PC-9 (cell line): ENCODE measurements at regions not wholly inside any gene's neighbourhood (a gene's known extent, or its start where the extent isn't known, plus 50 kb on each side); places are given as distances from the start of the nearest gene placed in this dataset.

Experiments
- BruUV-seq: library from RNA; stranded (reverse); fragments of 400-500 nt; replicated peaks from 2 replicates; lab custom pipeline; 2021; lab: Mats Ljungman, UMichigan
- CTCF ChIA-PET: fragments of 300-600 bp; sonication (Branson Sonifier 250); formaldehyde crosslinking; loops from one replicate; lab custom pipeline; 2022; ENCODE audit warnings: antibody characterized with exemption; lab: Charles Lee
- POLR2A ChIA-PET: fragments of 300-600 bp; sonication (Branson Sonifier 250); formaldehyde crosslinking; loops from one replicate; lab custom pipeline; 2022; ENCODE audit warnings: antibody characterized with exemption; ENCODE audit not compliant: unreplicated experiment; lab: Charles Lee
- DNase-seq, 2 experiments: peaks; one replicate each; pipeline versions ENCODE4 v3.0.0 to v3.0.0-alpha.2; 2015 to 2022; ENCODE audit warnings: mixed read lengths in 1 of 2
- H2AFZ ChIP-seq: fragments of 200-600 bp; sonication (generic); 2 replicates; pipeline ENCODE4 v1.8.1; 2017; ENCODE audit warnings: antibody characterized with exemption
- H3F3A ChIP-seq: fragments of 200-600 bp; sonication (generic); 2 replicates; pipeline ENCODE4 v1.8.1; 2017; ENCODE audit warnings: antibody characterized with exemption, mild to moderate bottlenecking, low read depth; ENCODE audit not compliant: insufficient read depth
- H3K27ac ChIP-seq: fragments of 200-600 bp; sonication (generic); 2 replicates; pipeline ENCODE4 v1.6.1; 2016; ENCODE audit warnings: mixed run types
- H3K27me3 ChIP-seq: fragments of 200-600 bp; sonication (generic); 2 replicates; pipeline ENCODE4 v1.6.1; 2016; ENCODE audit warnings: low read depth, mixed run types; ENCODE audit not compliant: insufficient read depth
- H3K36me3 ChIP-seq: fragments of 200-600 bp; sonication (generic); 2 replicates; pipeline ENCODE4 v1.6.1; 2016; ENCODE audit warnings: low read depth, mixed run types
- H3K4me1 ChIP-seq: fragments of 200-600 bp; sonication (generic); replicated peaks from 2 replicates; pipeline ENCODE4 v1.6.1; 2016; ENCODE audit warnings: mixed run types; ENCODE audit not compliant: insufficient read depth
- H3K4me2 ChIP-seq: fragments of 200-600 bp; sonication (generic); 2 replicates; pipeline ENCODE4 v1.6.1; 2017; ENCODE audit warnings: mixed run types
- H3K4me3 ChIP-seq: fragments of 200-600 bp; sonication (generic); 2 replicates; pipeline ENCODE4 v1.6.1; 2016; ENCODE audit warnings: mixed run types
- H3K79me2 ChIP-seq: fragments of 200-600 bp; sonication (generic); 2 replicates; pipeline ENCODE4 v1.6.1; 2017; ENCODE audit warnings: low read depth, mixed run types
- H3K9me2 ChIP-seq: fragments of 200-600 bp; sonication (generic); 2 replicates; pipeline ENCODE4 v1.8.1; 2017; ENCODE audit warnings: mild to moderate bottlenecking; ENCODE audit not compliant: insufficient read depth
- H3K9me3 ChIP-seq: fragments of 200-600 bp; sonication (generic); 2 replicates; pipeline ENCODE4 v1.8.1; 2016; ENCODE audit warnings: low read depth; ENCODE audit not compliant: insufficient read depth
- H4K20me1 ChIP-seq: fragments of 200-600 bp; sonication (generic); 2 replicates; pipeline ENCODE4 v1.8.1; 2017; ENCODE audit not compliant: insufficient read depth
- EZH2 ChIP-seq: fragments of 200-600 bp; sonication (generic); IDR thresholded peaks from 2 replicates; pipeline ENCODE4 v1.8.0; 2017; ENCODE audit warnings: antibody characterized with exemption, low read depth
- intact Hi-C: fragments of 100-400 bp; cut with micrococcal nuclease; formaldehyde crosslinking; loops from one replicate; pipeline ENCODE4 v1.10.0; 2022; ENCODE audit not compliant: unreplicated experiment
- TF ChIP-seq, protein P1 (sequence below): fragments of 200-600 bp; sonication (generic); conservative IDR thresholded peaks from 2 replicates; pipeline ENCODE4 v1.6.1; 2017; ENCODE audit warnings: mixed run types, antibody characterized with exemption, mild to moderate bottlenecking, moderate library complexity

GRCh38 chr5:163877865-163878264 lies 372.4 kb downstream of the MAT2B start:
- Histone ChIP-seq H2AFZ (no peak overlapping the region), H3F3A (no peaks in the 10 kb centered on the region), H3K36me3 (no peaks in the 10 kb centered on the region), H3K4me2 (no peak overlapping the region), H3K9me3 (no peaks in the 10 kb centered on the region), H3K4me1 (no peaks in the 10 kb centered on the region), H3K4me3 (no peak overlapping the region), H3K27me3 (no peaks in the 10 kb centered on the region), H4K20me1 (no peaks in the 10 kb centered on the region), H3K27ac (no peak overlapping the region), H3K79me2 (no peaks in the 10 kb centered on the region), H3K9me2 (no peaks in the 10 kb centered on the region)
- intact Hi-C loops: no loop called here
- CTCF ChIA-PET: no interaction called here
- TF ChIP-seq, protein P1, sequence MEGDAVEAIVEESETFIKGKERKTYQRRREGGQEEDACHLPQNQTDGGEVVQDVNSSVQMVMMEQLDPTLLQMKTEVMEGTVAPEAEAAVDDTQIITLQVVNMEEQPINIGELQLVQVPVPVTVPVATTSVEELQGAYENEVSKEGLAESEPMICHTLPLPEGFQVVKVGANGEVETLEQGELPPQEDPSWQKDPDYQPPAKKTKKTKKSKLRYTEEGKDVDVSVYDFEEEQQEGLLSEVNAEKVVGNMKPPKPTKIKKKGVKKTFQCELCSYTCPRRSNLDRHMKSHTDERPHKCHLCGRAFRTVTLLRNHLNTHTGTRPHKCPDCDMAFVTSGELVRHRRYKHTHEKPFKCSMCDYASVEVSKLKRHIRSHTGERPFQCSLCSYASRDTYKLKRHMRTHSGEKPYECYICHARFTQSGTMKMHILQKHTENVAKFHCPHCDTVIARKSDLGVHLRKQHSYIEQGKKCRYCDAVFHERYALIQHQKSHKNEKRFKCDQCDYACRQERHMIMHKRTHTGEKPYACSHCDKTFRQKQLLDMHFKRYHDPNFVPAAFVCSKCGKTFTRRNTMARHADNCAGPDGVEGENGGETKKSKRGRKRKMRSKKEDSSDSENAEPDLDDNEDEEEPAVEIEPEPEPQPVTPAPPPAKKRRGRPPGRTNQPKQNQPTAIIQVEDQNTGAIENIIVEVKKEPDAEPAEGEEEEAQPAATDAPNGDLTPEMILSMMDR: no peak
- no peak for TF ChIP-seq EZH2
- DNase-seq: no peak
- POLR2A ChIA-PET: no interaction called here
- no TSS peak for BruUV-seq

DNA sequence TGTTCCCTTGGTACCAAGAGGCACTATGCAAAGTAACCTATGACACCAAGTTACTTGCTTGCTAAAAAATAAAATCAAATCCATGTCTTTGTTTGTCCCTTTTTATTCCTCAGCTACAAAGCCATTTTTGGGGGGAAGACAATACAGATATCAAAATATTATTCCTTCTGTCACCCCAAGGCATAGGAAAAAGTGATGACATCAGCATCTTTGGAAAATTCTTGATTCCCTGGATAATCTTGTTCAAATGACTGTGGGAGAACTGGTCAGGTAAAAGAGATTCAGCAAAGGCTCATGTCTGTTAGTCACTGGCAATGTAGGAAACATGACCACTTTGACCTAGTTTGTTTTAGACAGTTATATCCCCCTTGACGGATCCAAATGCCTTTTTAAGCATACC lies 373.1 kb downstream of the MAT2B start:
- H3F3A ChIP-seq: no peaks in the 10 kb centered on the region
- ChIA-PET POLR2A (no interaction called here), CTCF (no interaction called here)
- H3K27ac ChIP-seq: no peak overlapping the region
- no TSS peak for BruUV-seq
- H2AFZ ChIP-seq: no peak overlapping the region
- H3K36me3 ChIP-seq: no peaks in the 10 kb centered on the region
- TF ChIP-seq EZH2: no peak
- TF ChIP-seq, protein P1: no peak
- intact Hi-C loops: no loop called here
- H3K4me3 ChIP-seq: no peak overlapping the region
- H3K9me2 ChIP-seq: no peaks in the 10 kb centered on the region
- no peak for DNase-seq
- no peaks in the 10 kb centered on the region for H3K4me1 ChIP-seq
- no peak overlapping the region for H3K4me2 ChIP-seq
- no peaks in the 10 kb centered on the region for H3K79me2 ChIP-seq
- H3K27me3 ChIP-seq: no peaks in the 10 kb centered on the region
- H3K9me3 ChIP-seq: no peaks in the 10 kb centered on the region
- no peaks in the 10 kb centered on the region for H4K20me1 ChIP-seq

GRCh38 chr5:163880302-163880701 lies 374.9 kb downstream of the MAT2B start:
- Histone ChIP-seq H3K4me3 (no peak overlapping the region), H3K27ac (no peak overlapping the region), H3K4me1 (no peaks in the 10 kb centered on the region), H3K79me2 (no peaks in the 10 kb centered on the region), H3K4me2 (no peak overlapping the region), H3K36me3 (no peaks in the 10 kb centered on the region), H3K9me3 (no peaks in the 10 kb centered on the region), H3K9me2 (no peaks in the 10 kb centered on the region), H4K20me1 (no peaks in the 10 kb centered on the region), H2AFZ (no peak overlapping the region), H3F3A (no peaks in the 10 kb centered on the region), H3K27me3 (no peaks in the 10 kb centered on the region)
- intact Hi-C loops: no loop called here
- no peak for TF ChIP-seq EZH2
- TF ChIP-seq, protein P1: no peak
- ChIA-PET POLR2A (no interaction called here), CTCF (no interaction called here)
- no TSS peak for BruUV-seq
- no peak for DNase-seq
